CD4-positive, alpha-beta T cell (primary cell): ENCODE measurements at regions not wholly inside any gene's neighbourhood (a gene's known extent, or its start where the extent isn't known, plus 50 kb on each side); places are given as distances from the start of the nearest gene placed in this dataset.

Source experiments
- ATAC-seq: fragments of 200-7000 bp; cut with Tn5 transposase; one replicate; pipeline ENCODE4 v1.10.0; 2022; ENCODE audit warnings: mild to moderate bottlenecking; ENCODE audit not compliant: poor library complexity
- CTCF ChIA-PET: fragments of 350-600 bp; sonication (Branson Sonifier 250); formaldehyde crosslinking; loops from one replicate; lab custom pipeline; 2021; ENCODE audit warnings: antibody characterized with exemption, inconsistent platforms; lab: Charles Lee
- POLR2A ChIA-PET: fragments of 350-600 bp; sonication (Branson Sonifier 250); formaldehyde crosslinking; loops from one replicate; lab custom pipeline; 2021; ENCODE audit warnings: antibody characterized with exemption, inconsistent platforms; lab: Charles Lee
- DNase-seq, 14 experiments: peaks; one replicate each; pipeline ENCODE4 v3.0.0-alpha.2; 2013 to 2020; ENCODE audit warnings: mixed read lengths in 2 of 14
- H3K27ac ChIP-seq, 2 donors: one replicate each; pipeline versions ENCODE4 v1.5.1 to v1.7.0; 2013; ENCODE audit warnings: low read length in 2 of 2, low read depth in 1 of 2, mild to moderate bottlenecking in 1 of 2
- H3K27me3 ChIP-seq, 2 experiments: 1 replicate in 1 of 2; 2 replicates in 1 of 2; pipeline versions ENCODE4 v1.6.1 to v1.7.0; 2013; ENCODE audit warnings: low read length in 2 of 2, control low read depth in 1 of 2, mild to moderate bottlenecking in 1 of 2, moderate library complexity in 1 of 2; ENCODE audit not compliant: insufficient read depth in 2 of 2, control insufficient read depth in 1 of 2
- H3K36me3 ChIP-seq: one replicate; pipeline ENCODE4 v1.6.1; 2013; ENCODE audit warnings: low read length, control low read depth; ENCODE audit not compliant: insufficient read depth
- H3K4me1 ChIP-seq: one replicate; pipeline ENCODE4 v1.6.1; 2013; ENCODE audit warnings: low read length, control low read depth; ENCODE audit not compliant: insufficient read depth
- H3K4me3 ChIP-seq: one replicate; pipeline ENCODE4 v1.5.1; 2013; ENCODE audit warnings: mild to moderate bottlenecking, low read length, moderate library complexity
- H3K9me3 ChIP-seq, 2 experiments: 1 replicate in 1 of 2; 2 replicates in 1 of 2; pipeline versions ENCODE4 v1.6.1 to v1.7.0; 2013; ENCODE audit warnings: low read length in 2 of 2, mild to moderate bottlenecking in 2 of 2, control low read depth in 1 of 2, moderate library complexity in 1 of 2; ENCODE audit not compliant: control insufficient read depth in 1 of 2, insufficient read depth in 1 of 2
- H3K27ac Mint-ChIP-seq: one replicate; pipeline ENCODE4 v1.8.0; 2020; ENCODE audit warnings: mixed read lengths
- H3K27me3 Mint-ChIP-seq: one replicate; pipeline ENCODE4 v1.8.0; 2021; ENCODE audit warnings: mixed read lengths
- H3K36me3 Mint-ChIP-seq: one replicate; pipeline ENCODE4 v1.8.0; 2021; ENCODE audit warnings: low read depth, mixed read lengths
- H3K4me1 Mint-ChIP-seq: one replicate; pipeline ENCODE4 v1.8.0; 2021; ENCODE audit warnings: low read depth, mixed read lengths
- H3K4me3 Mint-ChIP-seq: one replicate; pipeline ENCODE4 v1.8.0; 2020; ENCODE audit warnings: mild to moderate bottlenecking, mixed read lengths
- H3K9me3 Mint-ChIP-seq: one replicate; pipeline ENCODE4 v1.8.0; 2020; ENCODE audit warnings: mixed read lengths
- CTCF ChIP-seq: fragments of 200-600 bp; IDR thresholded peaks from one replicate; pipeline ENCODE4 v1.8.0; 2022; ENCODE audit warnings: antibody characterized with exemption, mild to moderate bottlenecking
- intact Hi-C, 2 experiments: fragments of 100-400 bp; cut with DNase I in 1 of 2; cut with micrococcal nuclease in 1 of 2; formaldehyde crosslinking; loops; one replicate each; pipeline versions ENCODE4 v1.15.1 to v1.9.0; 2023 to 2025; cut with DNase I, micrococcal nuclease

DNA sequence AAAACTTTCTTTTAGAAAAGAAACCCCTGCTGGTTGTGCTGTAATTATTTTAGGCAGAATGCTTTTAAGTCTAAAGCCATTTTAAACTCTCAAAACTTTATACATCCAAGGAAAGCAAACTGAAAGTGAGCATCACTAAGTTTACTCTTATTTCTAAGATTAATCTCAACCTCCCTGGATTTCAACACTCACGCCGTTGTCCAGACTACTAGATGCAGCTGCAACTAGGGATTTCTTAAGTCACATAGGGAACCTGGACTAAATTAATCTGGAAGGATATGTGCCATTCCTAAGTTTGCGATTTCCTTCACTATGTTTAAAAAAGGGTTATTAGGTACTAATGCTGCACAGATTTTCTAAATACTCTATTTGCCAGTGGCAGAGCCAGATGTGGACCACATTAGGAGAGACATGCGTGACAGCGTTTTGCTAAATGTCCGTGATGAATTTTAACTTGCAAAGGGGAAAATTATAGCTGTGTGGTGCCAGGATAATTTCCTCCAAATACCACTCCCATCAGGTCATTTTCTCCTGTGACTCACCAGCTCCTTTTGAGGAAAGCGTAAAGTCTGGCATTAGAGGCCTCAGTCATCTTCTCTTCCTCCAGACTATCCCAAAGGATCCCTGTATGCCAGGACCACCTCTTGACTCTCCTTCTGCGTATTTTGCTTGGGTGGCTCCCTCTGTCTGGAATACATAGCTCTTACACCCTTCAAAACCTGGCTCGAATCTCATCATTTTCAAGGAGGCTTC, 143.7 kb downstream of the ATL2 start:
- DNase-seq (no peak), ATAC-seq (no peak)
- POLR2A ChIA-PET, result no interaction called here
- intact Hi-C loops, result no loop called here
- H3K4me1 Mint-ChIP-seq, result no peaks in the 10 kb centered on the region
- H3K4me3 Mint-ChIP-seq, result no peak overlapping the region
- peaks cover 35% of the 10 kb centered on the region for H3K27me3 Mint-ChIP-seq
- Histone ChIP-seq H3K9me3 (no peaks in the 10 kb centered on the region), H3K36me3 (no peaks in the 10 kb centered on the region), H3K4me3 (no peak overlapping the region), H3K27ac (no peak overlapping the region), H3K4me1 (no peaks in the 10 kb centered on the region), H3K27me3 (peaks cover 2 to 8% of the 10 kb centered on the region in 2 experiments)
- H3K27ac Mint-ChIP-seq, result no peak overlapping the region
- H3K9me3 Mint-ChIP-seq, result no peaks in the 10 kb centered on the region
- H3K36me3 Mint-ChIP-seq, result no peaks in the 10 kb centered on the region
- CTCF ChIA-PET, result no interaction called here
- TF ChIP-seq CTCF, result no peak

GRCh38 chr2:38232454-38232853, 144.6 kb downstream of the ATL2 start:
- Histone ChIP-seq H3K4me1 (no peaks in the 10 kb centered on the region), H3K36me3 (no peaks in the 10 kb centered on the region), H3K27me3 (peaks cover 2 to 8% of the 10 kb centered on the region in 2 experiments), H3K27ac (no peak overlapping the region), H3K4me3 (no peak overlapping the region), H3K9me3 (no peaks in the 10 kb centered on the region)
- no peaks in the 10 kb centered on the region for H3K36me3 Mint-ChIP-seq
- no peak overlapping the region for H3K27ac Mint-ChIP-seq
- ChIA-PET POLR2A (no interaction called here), CTCF (no interaction called here)
- no peak for ATAC-seq
- no peak for TF ChIP-seq CTCF
- H3K4me3 Mint-ChIP-seq, result no peak overlapping the region
- intact Hi-C loops, result no loop called here
- peaks cover 41% of the 10 kb centered on the region for H3K27me3 Mint-ChIP-seq
- no peaks in the 10 kb centered on the region for H3K4me1 Mint-ChIP-seq
- H3K9me3 Mint-ChIP-seq, result no peaks in the 10 kb centered on the region
- DNase-seq, result no peak

- Mint-ChIP-seq H3K36me3 (no peaks in the 10 kb centered on the region), H3K27me3 (peaks cover 50% of the 10 kb centered on the region), H3K4me3 (no peak overlapping the region), H3K27ac (no peak overlapping the region), H3K9me3 (no peaks in the 10 kb centered on the region), H3K4me1 (no peaks in the 10 kb centered on the region)
- CTCF ChIA-PET, result no interaction called here
- POLR2A ChIA-PET, result no interaction called here
- TF ChIP-seq CTCF, result no peak
- H3K4me3 ChIP-seq, result no peak overlapping the region
- intact Hi-C loops, result no loop called here
- H3K27me3 ChIP-seq, result peaks cover 2 to 10% of the 10 kb centered on the region in 2 experiments
- ATAC-seq (no peak), DNase-seq (no peak)
- H3K27ac ChIP-seq, result no peak overlapping the region
- H3K9me3 ChIP-seq, result no peaks in the 10 kb centered on the region
- H3K36me3 ChIP-seq, result no peaks in the 10 kb centered on the region
- H3K4me1 ChIP-seq, result no peaks in the 10 kb centered on the region
These were observed 146.3 kb downstream of the ATL2 start for GRCh38 chr2:38230756-38231155.
